Type B pancreatic cell (in vitro differentiated cells): ENCODE measurements at regions not wholly inside any gene's neighbourhood (a gene's known extent, or its start where the extent isn't known, plus 50 kb on each side); places are given as distances from the start of the nearest gene placed in this dataset.
A peak's percentile ranks its signal among the peaks of the same experiment; 100 is the strongest.

Source experiments
- DNase-seq: peaks from one replicate; pipeline ENCODE4 v3.0.0; 2021; ENCODE audit warnings: mixed read lengths; ENCODE audit not compliant: unreplicated experiment; ENCODE audit errors: extremely low spot score
- H3K27ac Mint-ChIP-seq: 2 replicates; pipeline ENCODE4 v1.8.0; 2021; ENCODE audit warnings: mild to moderate bottlenecking, mixed read lengths
- H3K27me3 Mint-ChIP-seq: 2 replicates; pipeline ENCODE4 v1.8.0; 2021; ENCODE audit warnings: mixed read lengths
- H3K36me3 Mint-ChIP-seq: 2 replicates; pipeline ENCODE4 v1.8.0; 2021; ENCODE audit warnings: mixed read lengths
- H3K4me1 Mint-ChIP-seq: one replicate; pipeline ENCODE4 v1.8.0; 2021; ENCODE audit warnings: mixed read lengths; ENCODE audit not compliant: unreplicated experiment
- H3K4me3 Mint-ChIP-seq: 2 replicates; pipeline ENCODE4 v1.8.0; 2021; ENCODE audit warnings: mild to moderate bottlenecking, mixed read lengths
- H3K9me3 Mint-ChIP-seq: 2 replicates; pipeline ENCODE4 v1.8.0; 2021; ENCODE audit warnings: mixed read lengths
- TF ChIP-seq, protein P1 (sequence below): fragments of 200-600 bp; sonication (generic); conservative IDR thresholded peaks from 2 replicates; pipeline ENCODE4 v1.5.0; 2021; ENCODE audit warnings: antibody characterized with exemption, mild to moderate bottlenecking

DNA sequence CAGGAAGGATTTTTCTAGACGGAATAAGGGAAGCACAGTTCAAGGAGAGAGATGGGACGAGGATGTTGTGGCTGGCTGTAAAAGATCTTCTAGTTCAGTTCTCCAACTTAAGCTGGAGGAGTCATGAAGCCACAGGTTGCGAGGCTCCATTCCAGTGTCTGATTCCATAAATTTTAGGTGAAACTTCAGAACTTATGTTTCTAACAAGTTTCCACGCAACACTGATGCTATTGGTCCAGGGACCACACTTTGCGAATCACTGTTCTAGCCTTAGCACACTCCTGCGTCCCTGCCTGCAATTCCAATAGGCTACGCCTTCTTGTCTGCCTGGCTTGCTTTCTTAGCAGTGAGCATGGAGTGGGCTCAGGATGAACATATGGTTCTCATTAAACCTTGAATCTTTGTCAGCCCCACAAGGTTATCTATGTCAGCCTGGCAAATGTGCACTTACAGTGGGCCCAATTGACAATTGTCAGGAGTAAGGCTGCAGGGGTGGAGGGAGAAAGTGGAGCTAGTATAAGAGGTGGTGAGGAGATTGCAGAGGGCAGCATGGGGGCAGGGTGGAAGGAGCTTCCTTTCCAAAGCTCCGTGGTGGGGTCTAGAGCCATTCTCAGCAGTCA lies 438.1 kb upstream of the ST6GAL2 start:
- Mint-ChIP-seq H3K27me3 (peaks cover 11% of the 10 kb centered on the region), H3K4me1 (peaks cover 12% of the 10 kb centered on the region), H3K9me3 (peaks cover 11% of the 10 kb centered on the region), H3K36me3 (no peaks in the 10 kb centered on the region), H3K4me3 (no peak overlapping the region), H3K27ac (no peak overlapping the region)
- TF ChIP-seq, protein P1, sequence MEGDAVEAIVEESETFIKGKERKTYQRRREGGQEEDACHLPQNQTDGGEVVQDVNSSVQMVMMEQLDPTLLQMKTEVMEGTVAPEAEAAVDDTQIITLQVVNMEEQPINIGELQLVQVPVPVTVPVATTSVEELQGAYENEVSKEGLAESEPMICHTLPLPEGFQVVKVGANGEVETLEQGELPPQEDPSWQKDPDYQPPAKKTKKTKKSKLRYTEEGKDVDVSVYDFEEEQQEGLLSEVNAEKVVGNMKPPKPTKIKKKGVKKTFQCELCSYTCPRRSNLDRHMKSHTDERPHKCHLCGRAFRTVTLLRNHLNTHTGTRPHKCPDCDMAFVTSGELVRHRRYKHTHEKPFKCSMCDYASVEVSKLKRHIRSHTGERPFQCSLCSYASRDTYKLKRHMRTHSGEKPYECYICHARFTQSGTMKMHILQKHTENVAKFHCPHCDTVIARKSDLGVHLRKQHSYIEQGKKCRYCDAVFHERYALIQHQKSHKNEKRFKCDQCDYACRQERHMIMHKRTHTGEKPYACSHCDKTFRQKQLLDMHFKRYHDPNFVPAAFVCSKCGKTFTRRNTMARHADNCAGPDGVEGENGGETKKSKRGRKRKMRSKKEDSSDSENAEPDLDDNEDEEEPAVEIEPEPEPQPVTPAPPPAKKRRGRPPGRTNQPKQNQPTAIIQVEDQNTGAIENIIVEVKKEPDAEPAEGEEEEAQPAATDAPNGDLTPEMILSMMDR: no peak
- DNase-seq: no peak

DNA sequence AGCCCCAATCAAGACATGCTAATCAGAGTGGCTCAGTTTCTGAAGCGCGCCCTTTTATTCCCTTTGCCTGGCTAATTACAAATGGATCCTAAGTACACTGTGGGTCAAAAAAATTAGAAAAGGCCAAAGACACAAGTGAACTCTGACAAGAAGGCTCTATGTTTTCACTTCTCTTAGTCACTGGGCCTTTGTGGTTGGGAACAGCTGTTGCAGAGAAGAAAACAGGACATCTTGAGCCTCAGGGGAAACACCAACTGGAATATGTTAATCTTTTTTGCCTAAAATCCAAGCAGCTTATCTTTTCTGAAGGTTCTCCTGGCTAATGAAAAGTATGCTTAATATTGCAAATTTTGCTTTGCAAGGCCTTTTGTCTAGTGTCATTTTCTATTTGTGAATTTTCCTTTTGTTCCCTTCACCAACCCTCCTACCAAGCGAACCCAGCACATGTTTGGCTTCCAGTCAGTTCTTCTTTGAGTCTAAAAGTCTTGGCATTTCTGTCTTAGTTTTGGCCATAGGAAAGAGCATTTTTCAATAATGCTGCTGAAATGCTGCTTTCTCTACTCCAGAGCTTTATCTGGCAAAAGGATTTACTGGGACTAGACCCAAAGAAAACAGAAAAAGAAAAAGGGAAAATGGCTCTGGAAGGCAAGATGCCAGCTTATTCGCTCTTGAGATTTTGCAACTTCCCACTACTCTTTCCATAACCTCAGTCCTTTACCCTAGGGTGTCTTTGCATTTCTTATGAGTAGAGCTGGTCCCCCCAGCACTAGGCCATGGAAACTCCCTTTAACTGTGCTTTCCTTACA lies 440.2 kb upstream of the ST6GAL2 start:
- H3K36me3 Mint-ChIP-seq: no peaks in the 10 kb centered on the region

DNA sequence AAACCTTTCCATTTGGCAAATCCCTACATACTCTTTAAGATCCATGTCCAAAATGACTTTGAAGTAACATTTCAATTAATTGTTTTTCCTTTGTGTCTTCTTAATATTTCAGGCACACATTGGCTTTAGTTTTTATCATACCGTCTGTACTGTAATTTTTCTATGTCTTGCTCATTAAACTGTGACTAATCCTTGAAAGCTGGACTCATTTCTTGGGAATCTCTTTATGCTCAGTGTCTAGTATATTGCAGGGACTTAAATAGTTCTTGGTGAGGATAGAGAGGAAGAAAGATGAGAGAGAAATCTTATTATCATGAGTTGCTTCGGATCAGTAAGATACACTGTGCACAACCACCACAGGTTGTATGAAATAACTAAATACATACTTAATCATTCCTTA lies 448.3 kb upstream of the ST6GAL2 start:
- peaks cover 13% of the 10 kb centered on the region for H3K4me1 Mint-ChIP-seq
- H3K4me3 Mint-ChIP-seq: no peak overlapping the region
- H3K9me3 Mint-ChIP-seq: peaks cover 8% of the 10 kb centered on the region
- no peaks in the 10 kb centered on the region for H3K36me3 Mint-ChIP-seq
- TF ChIP-seq, protein P1: no peak
- H3K27ac Mint-ChIP-seq: no peak overlapping the region
- peaks cover 2% of the 10 kb centered on the region for H3K27me3 Mint-ChIP-seq
- no peak for DNase-seq

More for the DNA sequence above, 440.2 kb upstream of the ST6GAL2 start:
- peaks cover 12% of the 10 kb centered on the region for H3K4me1 Mint-ChIP-seq
- peaks cover 11% of the 10 kb centered on the region for H3K9me3 Mint-ChIP-seq
- TF ChIP-seq, protein P1: no peak
- no peak overlapping the region for H3K4me3 Mint-ChIP-seq
- peaks cover 11% of the 10 kb centered on the region for H3K27me3 Mint-ChIP-seq
- H3K27ac Mint-ChIP-seq: no peak overlapping the region
- no peak for DNase-seq

DNA sequence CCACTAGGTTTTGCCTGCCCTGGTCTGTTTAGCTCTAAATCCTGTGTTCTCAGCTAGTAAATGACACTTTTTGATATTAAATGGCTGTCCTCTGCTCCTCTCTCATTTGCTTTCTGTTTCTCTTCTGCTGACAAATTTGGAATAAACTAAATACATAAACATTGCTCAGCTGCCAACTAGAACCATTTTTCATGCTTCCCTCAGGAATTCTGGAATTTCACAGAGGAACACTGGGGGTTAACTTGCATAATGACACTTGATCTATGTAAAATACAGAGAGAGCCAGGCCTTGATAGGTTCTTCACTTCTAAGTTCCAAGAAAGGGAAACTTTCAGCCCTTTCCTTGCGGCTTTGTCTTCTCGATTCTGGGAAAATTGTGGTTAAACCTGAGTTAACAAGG lies 450.6 kb upstream of the ST6GAL2 start:
- no peak for DNase-seq
- Mint-ChIP-seq H3K4me1 (peaks cover 13% of the 10 kb centered on the region), H3K36me3 (no peaks in the 10 kb centered on the region), H3K9me3 (peaks cover 8% of the 10 kb centered on the region), H3K27me3 (peaks cover 2% of the 10 kb centered on the region), H3K27ac (no peak overlapping the region), H3K4me3 (no peak overlapping the region)
- TF ChIP-seq, protein P1: no peak

DNA sequence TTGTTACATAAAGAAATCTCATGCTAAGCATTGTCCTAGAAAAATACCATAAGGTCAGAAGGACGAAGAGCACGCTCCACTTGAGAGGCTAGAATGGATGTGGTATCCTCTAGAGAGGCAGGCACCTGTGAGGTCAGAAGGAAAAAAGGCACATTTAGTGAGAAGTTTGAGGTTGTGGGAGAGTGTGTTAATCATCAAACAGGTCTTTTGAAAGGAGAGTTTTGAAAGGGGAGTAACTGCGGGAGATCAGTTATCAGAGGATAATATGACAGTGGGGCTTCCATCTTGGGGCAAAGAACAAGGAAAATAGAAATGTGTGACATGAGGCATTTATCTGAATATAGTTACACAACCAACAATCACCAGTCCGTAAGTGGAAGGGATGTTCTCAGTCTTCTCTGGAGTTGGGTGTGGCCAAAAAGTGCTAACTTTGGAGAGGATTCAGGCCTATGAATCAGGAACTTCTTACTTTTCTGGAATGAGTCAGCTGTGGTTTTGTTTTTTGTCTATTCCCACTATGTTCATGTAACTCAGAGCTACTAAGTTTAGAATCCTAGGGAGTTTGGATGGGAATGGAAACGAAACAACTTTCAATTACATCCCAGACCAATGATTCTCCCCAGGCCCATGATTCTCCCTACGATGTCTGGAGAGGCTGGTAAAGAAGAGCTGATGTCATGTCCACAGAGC lies 451.4 kb upstream of the ST6GAL2 start:
- DNase-seq: no peak
- H3K36me3 Mint-ChIP-seq: no peaks in the 10 kb centered on the region
- H3K4me1 Mint-ChIP-seq: peaks cover 13% of the 10 kb centered on the region
- H3K9me3 Mint-ChIP-seq: peaks cover 8% of the 10 kb centered on the region
- no peak overlapping the region for H3K4me3 Mint-ChIP-seq
- H3K27ac Mint-ChIP-seq: peak overlapping the region; percentile 21
- H3K27me3 Mint-ChIP-seq: peaks cover 2% of the 10 kb centered on the region
- TF ChIP-seq, protein P1: no peak
